GM19438 (cell line): ENCODE measurements at regions not wholly inside any gene's neighbourhood (a gene's known extent, or its start where the extent isn't known, plus 50 kb on each side); places are given as distances from the start of the nearest gene placed in this dataset.
"Not testable (repeated sequence)": the region's sequence is repeated elsewhere in the genome, so short reads cannot be mapped to it uniquely, and the experiment has no call there.

ENCODE experiments used
- ATAC-seq: cut with Tn5 transposase; IDR thresholded peaks from one replicate; pipeline ENCODE4 v1.9.1; 2021; ENCODE audit warnings: low read depth; ENCODE audit not compliant: unreplicated experiment

DNA sequence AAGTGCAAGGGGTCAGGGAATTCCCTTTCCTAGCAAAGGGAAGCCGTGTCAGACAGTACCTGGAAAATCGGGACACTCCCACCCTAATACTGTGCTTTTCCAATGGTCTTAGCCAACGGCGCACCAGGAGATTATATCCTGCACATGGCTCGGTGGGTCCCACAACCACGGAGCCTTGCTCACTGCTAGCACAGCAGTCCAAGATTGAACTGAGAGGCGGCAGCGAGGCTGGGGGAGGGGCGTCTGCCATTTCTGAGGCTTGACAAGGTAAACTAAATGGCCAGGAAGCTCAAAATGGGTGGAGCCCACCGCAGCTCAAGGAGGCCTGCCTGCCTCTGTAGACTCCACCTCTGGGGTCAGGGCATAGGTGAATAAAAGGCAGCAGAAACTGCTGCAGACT, 76.5 kb upstream of the LINC00632 start:
- not testable (repeated sequence) for ATAC-seq

- no peak for ATAC-seq
Observed at GRCh38 chrX:140608111-140608510, 101.4 kb upstream of the LINC00632 start.

DNA sequence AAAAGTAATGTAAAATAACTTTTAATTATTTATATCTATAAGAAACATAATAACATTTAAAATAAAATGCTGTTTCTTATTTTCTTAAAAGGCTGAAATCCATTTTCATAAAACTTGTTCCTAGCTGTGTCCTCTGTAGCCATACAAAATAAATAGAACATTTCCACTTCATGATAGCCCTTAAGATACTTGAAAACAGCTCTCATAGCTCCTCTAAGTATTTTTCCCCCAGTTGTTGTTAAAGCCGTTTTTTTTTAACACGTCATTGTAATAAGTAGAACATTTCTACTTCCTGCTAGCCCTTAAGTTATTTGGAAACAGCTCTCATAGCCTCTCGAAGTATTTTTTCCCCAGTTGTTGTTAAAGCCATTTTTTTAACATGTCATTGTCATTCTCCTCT, 97.3 kb upstream of the SOX3 start:
- ATAC-seq, result no peak

DNA sequence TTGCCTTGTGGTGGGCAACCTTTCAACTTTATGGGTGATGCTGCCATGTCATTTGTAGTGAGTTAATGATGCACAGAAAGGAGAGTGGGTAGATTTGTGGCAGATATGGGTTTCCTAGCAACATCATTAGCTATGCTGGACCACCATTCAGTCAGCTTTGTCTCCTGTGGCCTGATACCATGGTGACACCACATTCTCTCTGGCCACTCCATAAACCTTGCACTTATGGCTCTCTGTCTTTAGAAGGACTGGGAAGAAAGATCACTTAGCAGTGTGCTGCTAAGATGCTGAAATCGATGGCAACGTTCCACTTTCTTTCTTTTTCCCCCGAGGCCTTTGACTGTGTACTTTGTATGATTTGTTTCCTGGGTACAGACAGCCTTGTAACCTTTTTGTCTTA, 95.0 kb upstream of the SOX3 start:
- ATAC-seq, result no peak

GRCh38 chrX:140589657-140590056, 84.8 kb upstream of the SOX3 start:
- ATAC-seq, result no peak

GRCh38 chrX:140586951-140587350, 82.1 kb upstream of the SOX3 start:
- ATAC-seq, result no peak

- ATAC-seq, result no peak
Observed at GRCh38 chrX:140580478-140580877, 75.6 kb upstream of the SOX3 start.

GRCh38 chrX:140572724-140573123, 67.9 kb upstream of the SOX3 start:
- peak; percentile 87 for ATAC-seq

DNA sequence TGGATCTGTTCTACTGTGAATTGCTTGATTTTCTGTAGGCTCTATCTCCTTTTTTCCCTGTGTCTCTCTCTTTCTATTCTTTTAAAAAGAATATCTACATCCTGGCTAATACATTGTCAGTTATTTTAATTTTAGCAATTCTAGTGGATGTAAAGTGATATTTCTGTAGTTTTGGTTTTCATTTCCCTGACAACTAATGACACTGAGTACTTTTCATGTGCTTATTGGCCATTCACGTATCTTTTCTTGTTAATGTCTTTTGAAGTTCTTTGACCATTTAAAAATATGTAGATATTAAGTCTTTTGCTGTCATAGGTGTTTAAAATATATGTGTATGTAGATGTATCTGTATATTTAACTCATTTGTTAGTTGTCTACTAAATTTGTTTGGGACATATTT, 59.0 kb upstream of the SOX3 start:
- ATAC-seq, result no peak
